ENCODE measurements at regions not wholly inside any gene's neighbourhood (a gene's known extent, or its start where the extent isn't known, plus 50 kb on each side); places are given as distances from the start of the nearest gene placed in this dataset.

GRCh38 chr3:190741788-190742187 is 120.7 kb downstream of the GMNC start:
- ATAC-seq (ENCODE audit: low FRiP score): no peak
- DNase-seq (ENCODE audit: low spot score): no peak
- no peak for TF ChIP-seq CTCF (IDR thresholded peaks at IDR 0.05)

GRCh38 chr3:190739641-190740185 is 122.8 kb downstream of the GMNC start:
- TF ChIP-seq CTCF (IDR thresholded peaks at IDR 0.05): no peak
- DNase-seq (ENCODE audit: low spot score): no peak
- no peak for ATAC-seq (ENCODE audit: low FRiP score)

- TF ChIP-seq CTCF (IDR thresholded peaks at IDR 0.05): no peak
- no peak for DNase-seq (ENCODE audit: low spot score)
- ATAC-seq (ENCODE audit: low FRiP score): no peak
Observed at GRCh38 chr3:190738636-190739155, 123.8 kb downstream of the GMNC start.

GRCh38 chr3:190737446-190737845 is 125.0 kb downstream of the GMNC start:
- ATAC-seq (ENCODE audit: low FRiP score): no peak
- DNase-seq (ENCODE audit: low spot score): no peak
- TF ChIP-seq CTCF (IDR thresholded peaks at IDR 0.05): no peak

- TF ChIP-seq CTCF (IDR thresholded peaks at IDR 0.05): no peak
- no peak for ATAC-seq (ENCODE audit: low FRiP score)
- DNase-seq (ENCODE audit: low spot score): no peak
Observed at GRCh38 chr3:190734490-190734889, 128.0 kb downstream of the GMNC start.

GRCh38 chr3:190733591-190734146 is 128.8 kb downstream of the GMNC start:
- DNase-seq (ENCODE audit: low spot score) (no peak), ATAC-seq (ENCODE audit: low FRiP score) (no peak)
- no peak for TF ChIP-seq CTCF (IDR thresholded peaks at IDR 0.05)

GRCh38 chr3:190731596-190731995 is 130.9 kb downstream of the GMNC start:
- DNase-seq (ENCODE audit: low spot score): no peak
- ATAC-seq (ENCODE audit: low FRiP score): no peak
- TF ChIP-seq CTCF (IDR thresholded peaks at IDR 0.05): no peak

All from omental fat pad (tissue), 3 donors.